RKO (cell line): ENCODE measurements at regions not wholly inside any gene's neighbourhood (a gene's known extent, or its start where the extent isn't known, plus 50 kb on each side); places are given as distances from the start of the nearest gene placed in this dataset.
A peak's percentile ranks its signal among the peaks of the same experiment; 100 is the strongest.

Experiments
- DNase-seq: peaks from one replicate; pipeline ENCODE4 v3.0.0-alpha.2; 2016; ENCODE audit warnings: low spot score

- no peak for DNase-seq
These were observed 321.8 kb downstream of the CD83 start for GRCh38 chr6:14439419-14439818.

DNA sequence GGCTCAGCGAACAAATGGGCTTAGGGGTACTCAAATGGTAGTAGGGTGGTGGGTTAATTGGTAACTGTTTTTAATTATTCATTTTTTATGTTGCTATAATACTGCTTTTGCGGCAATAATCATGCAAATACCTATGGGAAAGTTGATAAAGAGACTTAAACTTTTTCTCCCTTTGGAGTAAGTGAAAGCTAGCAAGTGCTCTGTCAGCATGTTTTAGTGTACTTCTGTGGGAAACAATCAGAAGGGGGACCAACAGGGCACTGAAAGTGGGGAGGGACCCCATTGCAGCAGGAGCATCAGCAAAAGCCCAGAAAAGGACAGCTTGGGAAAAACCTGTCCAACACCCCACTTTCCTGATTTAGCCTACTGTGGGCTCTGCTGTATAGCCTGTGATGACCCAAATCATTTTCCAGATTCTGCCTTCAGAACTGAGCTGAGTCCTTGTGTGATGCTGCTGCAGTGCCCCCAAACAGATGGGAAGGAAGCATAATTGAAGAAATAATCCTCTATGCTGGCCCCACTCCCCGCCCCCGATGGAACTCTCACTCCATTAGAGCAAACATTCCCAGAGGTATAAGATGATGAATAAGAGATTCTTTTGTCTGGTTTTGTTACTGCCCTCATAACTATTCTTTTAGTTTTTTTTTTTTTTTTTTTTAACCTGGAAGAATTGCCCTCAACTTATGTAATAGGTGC lies 322.8 kb downstream of the CD83 start:
- DNase-seq: no peak

GRCh38 chr6:14440940-14441781 lies 323.6 kb downstream of the CD83 start:
- DNase-seq: no peak

DNA sequence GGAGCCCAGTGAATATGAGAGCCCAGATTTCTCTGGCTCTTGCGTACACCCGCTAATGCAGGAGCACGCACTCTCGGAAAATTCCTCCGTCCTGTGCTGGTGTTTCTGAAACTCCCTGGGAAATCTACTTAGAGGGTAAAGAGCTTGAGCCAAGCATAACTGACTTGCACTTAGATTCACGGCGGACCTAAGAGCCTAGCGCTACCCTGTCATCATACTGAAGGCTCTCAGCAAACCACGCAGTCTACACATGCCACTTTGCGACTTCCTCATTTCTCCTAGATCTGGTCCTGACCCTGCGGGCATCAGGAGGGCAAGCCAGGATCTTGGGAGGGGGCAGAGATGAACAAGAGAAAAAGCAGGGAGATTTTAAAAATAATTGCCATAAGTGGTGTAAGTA lies 324.7 kb downstream of the CD83 start:
- DNase-seq: no peak

GRCh38 chr6:14443629-14444268 lies 326.2 kb downstream of the CD83 start:
- DNase-seq: no peak

DNA sequence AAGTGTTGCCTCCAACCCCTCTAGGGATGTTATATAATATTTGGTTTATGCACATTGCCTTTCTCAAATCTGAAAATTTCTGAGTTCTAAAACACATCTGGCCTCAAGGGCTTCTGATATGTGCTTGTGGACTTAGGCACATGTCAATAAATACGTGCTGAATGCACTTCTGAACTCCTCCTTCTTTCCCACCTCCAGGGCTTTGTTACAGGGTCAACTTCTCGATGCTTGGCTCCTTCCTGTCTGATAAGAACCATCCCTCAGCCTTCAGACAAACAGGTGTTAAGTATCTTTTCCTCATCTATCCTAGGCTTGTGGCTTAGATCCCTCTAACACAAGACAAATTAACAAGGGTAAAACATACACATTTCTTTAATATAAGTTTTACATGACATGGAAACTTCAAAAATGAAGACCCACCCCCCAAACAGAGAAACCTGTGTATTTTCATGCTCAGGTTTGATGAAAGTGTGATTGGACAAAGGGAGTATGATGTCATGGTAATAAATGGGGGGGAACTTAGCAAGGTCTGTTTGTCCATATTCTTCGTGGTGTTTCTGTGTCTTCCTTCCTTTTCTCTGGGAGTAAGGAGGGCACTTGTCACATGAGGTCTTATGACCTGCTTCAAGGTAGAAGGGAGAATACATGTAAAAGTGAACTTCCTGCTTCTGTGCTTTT lies 326.9 kb downstream of the CD83 start:
- DNase-seq: no peak

DNA sequence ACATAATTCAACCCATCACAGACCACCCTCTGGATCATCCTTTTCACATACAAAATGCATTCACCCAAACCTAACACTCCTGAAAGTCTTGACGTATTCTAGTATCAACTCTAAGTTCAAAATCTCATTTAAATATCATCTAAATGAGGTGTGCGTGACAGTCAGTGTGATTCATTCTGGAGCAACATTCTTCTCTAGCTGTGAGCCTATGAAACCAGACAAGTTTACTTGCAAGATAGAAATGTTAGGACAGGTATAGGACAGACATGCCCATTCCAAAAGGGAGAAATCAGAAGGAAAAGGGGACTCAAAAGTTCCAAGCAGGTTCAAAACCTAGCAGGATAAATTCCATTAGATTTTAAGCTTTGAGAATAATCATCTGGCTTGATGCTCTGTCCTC lies 329.7 kb downstream of the CD83 start:
- DNase-seq: no peak

DNA sequence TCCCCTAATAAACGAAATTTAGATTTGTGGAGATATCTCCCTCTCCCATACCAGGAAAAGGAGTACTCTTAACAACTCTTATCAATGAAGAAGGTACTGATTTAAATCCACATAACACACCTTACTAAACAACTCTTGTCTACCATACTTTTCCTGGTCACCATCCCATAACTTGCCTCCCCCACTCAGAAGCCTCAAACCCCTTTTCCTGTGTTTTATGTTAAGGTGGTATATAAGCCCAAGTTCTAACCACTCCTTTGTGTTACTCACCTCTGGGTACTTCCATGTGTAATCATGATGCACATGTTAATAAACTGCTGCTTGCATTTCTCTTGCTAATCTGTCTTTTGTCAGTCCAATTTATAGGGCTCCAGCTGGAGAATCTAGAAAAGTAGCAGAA lies 330.7 kb downstream of the CD83 start:
- no peak for DNase-seq

DNA sequence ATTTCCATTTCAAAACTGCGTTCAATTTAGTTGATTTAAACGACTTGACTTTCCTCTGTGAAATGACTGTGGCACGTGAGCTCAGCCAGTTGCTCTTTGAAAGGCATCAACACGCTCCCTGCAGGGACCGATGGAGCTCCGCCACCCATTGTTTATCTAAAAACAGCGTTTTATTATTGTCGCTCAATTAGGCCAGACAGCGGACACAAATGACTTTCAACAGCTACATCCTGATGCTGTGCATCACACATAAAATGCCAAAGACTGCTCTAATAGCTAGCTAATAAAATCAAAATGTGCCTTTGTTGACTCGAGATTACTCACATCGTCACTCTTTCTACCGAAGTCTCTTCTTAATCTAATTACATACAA lies 332.5 kb downstream of the CD83 start:
- DNase-seq: no peak

DNA sequence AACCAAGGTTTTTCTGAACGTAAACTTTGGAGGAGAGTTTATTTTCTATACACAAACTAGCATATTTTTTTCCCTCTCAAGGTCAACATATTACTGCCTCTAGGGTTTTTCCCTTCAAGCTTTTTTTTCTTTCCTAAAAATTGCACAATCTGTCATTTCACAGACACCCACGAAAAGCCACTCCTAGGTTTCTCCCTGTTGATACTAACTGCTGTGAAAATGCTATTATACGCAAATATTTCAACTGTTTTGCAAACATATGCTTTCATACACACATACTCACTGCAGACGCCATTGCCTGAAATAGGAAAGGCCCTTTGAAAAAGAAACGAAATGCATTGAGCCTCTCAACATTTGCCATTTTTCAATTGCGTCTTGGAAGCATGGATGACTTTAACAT lies 333.0 kb downstream of the CD83 start:
- no peak for DNase-seq

- DNase-seq: no peak
These were observed 334.2 kb downstream of the CD83 start for GRCh38 chr6:14451594-14452374.

- no peak for DNase-seq
These were observed 335.3 kb downstream of the CD83 start for GRCh38 chr6:14452567-14453527.

DNA sequence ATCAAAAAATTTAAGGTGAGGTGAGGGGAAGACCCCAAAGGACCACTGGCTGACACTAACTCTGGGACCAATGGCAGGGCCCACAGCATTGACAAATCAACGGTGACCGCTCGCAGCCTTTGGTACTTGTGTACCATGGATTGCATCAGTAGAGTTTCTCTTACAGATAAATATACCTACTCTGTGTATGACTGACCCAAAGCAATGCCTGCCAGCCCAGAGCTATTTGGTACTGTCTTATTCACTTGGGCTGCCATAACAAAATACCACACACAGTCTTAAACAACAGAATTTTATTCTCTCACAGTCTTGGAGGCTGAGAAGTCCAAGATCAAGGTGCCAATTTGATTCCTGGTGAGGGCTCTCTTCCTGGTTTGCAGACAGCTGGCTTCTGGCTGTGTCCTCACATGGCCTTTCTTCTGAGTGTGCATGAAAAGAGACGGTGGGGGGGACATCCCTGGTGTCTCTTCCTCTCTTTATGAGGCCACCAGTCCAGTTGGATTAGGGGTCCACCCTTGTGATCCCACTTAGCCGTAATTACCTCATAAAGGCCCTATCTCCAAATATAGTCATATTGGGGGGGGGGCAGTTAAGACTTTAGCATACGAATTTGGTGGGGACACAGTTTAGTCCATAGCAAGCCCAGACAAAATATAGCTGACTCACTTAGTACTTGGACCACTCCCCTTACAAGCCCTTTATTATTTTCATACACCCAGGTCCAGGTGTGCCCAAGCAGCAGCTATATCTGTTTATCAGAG lies 336.3 kb downstream of the CD83 start:
- no peak for DNase-seq

DNA sequence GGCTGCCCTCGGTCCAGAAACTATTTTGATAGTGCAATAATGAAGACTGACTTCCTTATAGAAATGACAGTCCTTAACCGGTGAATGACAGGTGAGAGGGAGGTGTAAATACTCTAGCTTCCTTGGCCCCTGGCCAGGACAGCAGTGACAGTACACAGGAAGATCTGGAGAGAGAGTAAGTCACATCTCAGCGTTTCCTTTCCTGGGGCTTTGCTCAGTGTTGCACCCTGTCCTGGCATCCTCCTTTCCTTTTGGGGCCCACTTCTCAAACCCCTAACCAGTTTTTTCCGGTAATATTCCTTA lies 336.9 kb downstream of the CD83 start:
- DNase-seq: no peak

DNA sequence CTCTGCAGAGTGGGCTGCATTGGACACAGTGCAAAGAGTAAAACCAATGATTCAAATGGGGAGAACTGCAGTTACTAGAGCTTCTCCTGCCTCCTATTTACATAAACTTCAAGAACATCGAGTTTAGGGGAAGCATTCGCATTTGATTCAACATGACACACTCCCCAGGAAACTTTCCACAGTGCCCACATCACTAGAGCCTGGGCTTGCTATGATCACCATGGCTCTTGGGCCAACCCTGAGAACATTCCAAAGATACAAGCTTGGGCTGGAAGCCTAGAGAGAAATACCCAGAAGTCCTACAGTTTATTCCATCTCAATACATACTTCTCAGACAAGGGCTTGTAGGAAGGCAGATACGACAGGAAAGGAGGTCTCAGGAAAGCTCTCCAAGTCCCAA lies 337.9 kb downstream of the CD83 start:
- no peak for DNase-seq

DNA sequence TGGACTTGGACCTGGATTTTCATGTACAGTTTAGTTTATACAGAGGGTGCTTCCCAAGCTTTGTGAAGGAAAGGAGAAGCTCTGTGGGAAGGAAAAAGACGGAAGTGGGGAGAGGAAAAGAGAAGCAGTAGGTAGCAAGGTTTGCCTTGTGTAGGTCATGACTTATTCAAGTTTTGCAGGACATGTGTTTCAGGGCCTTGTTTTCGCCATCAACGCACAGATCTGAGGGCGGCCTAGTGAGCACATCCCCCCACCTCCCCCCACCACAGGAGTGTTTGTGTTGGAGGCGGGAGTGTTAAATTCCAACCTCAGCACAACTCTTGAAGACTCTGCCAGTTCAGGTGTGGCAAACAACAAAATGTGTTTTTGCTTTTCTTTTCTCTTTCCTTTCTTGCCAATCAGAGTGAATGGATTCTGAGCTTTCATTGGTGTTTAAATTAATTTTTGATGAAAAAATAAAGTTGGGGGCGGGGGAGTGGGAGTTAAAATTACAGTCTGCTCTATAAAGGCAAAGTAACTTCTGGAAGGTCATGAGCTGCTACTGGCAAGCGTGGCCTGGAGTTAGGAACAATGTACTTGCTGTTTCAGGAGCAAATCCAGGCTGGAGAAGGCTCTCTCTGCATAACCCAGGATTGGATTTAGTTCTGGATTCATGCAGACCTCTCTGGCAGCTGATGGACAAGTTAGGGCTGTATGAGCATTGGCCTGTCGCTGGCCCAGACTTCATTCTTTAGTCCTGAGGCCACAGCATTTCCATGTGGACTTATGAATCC lies 338.5 kb downstream of the CD83 start:
- DNase-seq: no peak

- DNase-seq: no peak
These were observed 339.4 kb downstream of the CD83 start for GRCh38 chr6:14456941-14457340.

DNA sequence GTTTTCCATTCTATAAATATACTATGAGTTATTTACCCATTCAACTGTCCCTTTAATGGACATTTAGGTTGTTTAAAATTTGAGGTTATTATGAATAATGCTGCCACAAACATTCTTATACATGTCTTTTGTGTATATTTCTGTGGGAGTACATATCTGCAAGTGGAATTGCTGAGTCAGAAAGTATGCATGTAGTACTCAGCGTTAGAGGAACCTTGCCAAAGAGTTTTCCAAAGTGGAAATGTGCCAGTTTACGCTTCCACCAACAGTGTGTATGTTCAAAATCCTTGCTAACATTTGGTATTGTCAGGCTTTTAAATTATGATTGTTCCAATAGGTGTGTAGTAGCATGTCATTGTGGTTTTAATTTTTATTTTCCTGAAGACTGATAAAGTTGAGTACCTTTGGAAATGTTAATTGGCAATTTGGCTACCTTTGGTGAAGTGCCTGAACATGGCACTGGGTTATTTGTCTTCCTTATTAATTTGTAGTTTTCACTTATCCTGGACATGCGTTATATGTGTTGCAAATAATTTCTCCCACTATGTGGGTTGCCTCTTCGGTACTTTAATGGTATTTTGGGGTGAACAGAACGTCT lies 341.2 kb downstream of the CD83 start:
- peak; percentile 14 for DNase-seq

- DNase-seq: no peak
These were observed 341.7 kb downstream of the CD83 start for GRCh38 chr6:14459315-14459714.
